ENCODE measurements at regions not wholly inside any gene's neighbourhood (a gene's known extent, or its start where the extent isn't known, plus 50 kb on each side); places are given as distances from the start of the nearest gene placed in this dataset.

DNA sequence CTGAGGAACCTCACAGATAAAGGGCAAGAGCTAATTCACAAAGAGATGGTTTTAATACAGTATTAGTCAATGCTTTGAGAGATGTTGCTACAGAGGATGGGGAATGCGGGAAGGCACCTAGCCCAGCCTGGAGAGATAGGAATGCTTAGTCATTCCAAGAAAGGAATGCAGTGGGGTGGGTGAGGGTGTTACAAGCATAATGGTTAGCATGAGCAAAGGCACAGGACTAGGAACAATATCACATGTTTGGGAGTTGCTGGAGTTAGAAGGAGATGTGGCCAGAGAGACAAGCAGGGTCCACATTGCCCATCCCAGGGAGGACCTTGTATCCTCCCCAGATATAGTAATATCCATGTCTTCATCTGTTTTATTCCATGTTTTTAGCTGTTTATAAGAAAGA is 107.0 kb upstream of the OGFRL1 start:
- WGBS, 3 donors: 35 to 69% (median 67%) methylated on average over 1 of the region's 1 CpG
- FAIRE-seq (no peak), DNase-seq (no peak)
- Histone ChIP-seq H3K9me3 (ENCODE audit: control insufficient read depth in 2 of 2, insufficient read depth in 1 of 2, low read depth in 1 of 2, low read length in 1 of 2) (no peaks in the 10 kb centered on the region), H3K4me3 (ENCODE audit: low read depth in 1 of 3, low read length in 3 of 3) (no peak overlapping the region), H3K27me3 (ENCODE audit: control insufficient read depth in 3 of 3, insufficient read depth in 3 of 3, low read length in 3 of 3) (no peaks in the 10 kb centered on the region), H3K4me1 (ENCODE audit: control insufficient read depth in 3 of 3, insufficient read depth in 2 of 3, low read depth in 1 of 3, low read length in 2 of 3) (no peaks in the 10 kb centered on the region), H3K36me3 (ENCODE audit: control insufficient read depth in 3 of 3, insufficient read depth in 2 of 3, low read depth in 1 of 3, low read length in 3 of 3) (no peaks in the 10 kb centered on the region), H3K27ac (ENCODE audit: low read depth in 1 of 3, low read length in 2 of 3) (no peak overlapping the region)

DNA sequence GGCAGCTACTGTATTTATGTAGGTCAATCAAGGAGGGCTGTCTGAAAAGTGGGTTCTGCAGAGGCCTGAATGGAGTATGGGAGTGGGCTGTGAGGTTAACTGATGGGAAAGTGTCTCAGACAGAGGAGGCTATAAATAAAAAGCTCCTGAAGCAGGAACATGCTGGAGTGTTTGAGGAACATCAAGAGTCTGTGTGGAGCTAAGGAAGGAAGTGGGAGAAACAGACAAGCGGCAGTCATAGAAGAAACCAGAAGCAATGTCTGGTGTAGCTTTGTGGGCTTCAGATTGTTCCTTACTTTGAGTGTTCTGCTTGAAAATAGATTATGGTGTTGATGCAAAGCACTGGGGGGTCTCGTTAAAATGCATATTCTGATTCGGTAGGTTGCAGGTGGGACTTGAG is 101.5 kb upstream of the OGFRL1 start:
- DNase-seq: no peak
- FAIRE-seq: no peak
- no peaks in the 10 kb centered on the region for H3K9me3 ChIP-seq (ENCODE audit: control insufficient read depth in 2 of 2, insufficient read depth in 1 of 2, low read depth in 1 of 2, low read length in 1 of 2)
- no peaks in the 10 kb centered on the region for H3K36me3 ChIP-seq (ENCODE audit: control insufficient read depth in 3 of 3, insufficient read depth in 2 of 3, low read depth in 1 of 3, low read length in 3 of 3)
- H3K27me3 ChIP-seq (ENCODE audit: control insufficient read depth in 3 of 3, insufficient read depth in 3 of 3, low read length in 3 of 3): peaks cover 0 to 2% (median 0%) of the 10 kb centered on the region in 3 donors
- 66 to 84% (median 77%) methylated on average over 3 of the region's 3 CpGs for WGBS, 3 donors
- no peaks in the 10 kb centered on the region for H3K4me1 ChIP-seq (ENCODE audit: control insufficient read depth in 3 of 3, insufficient read depth in 2 of 3, low read depth in 1 of 3, low read length in 2 of 3)
- H3K27ac ChIP-seq (ENCODE audit: low read depth in 1 of 3, low read length in 2 of 3): no peak overlapping the region
- H3K4me3 ChIP-seq (ENCODE audit: low read depth in 1 of 3, low read length in 3 of 3): no peak overlapping the region

- no peak for DNase-seq
- peaks cover 0 to 2% (median 0%) of the 10 kb centered on the region in 3 donors for H3K27me3 ChIP-seq (ENCODE audit: control insufficient read depth in 3 of 3, insufficient read depth in 3 of 3, low read length in 3 of 3)
- FAIRE-seq: no peak
- H3K4me3 ChIP-seq (ENCODE audit: low read depth in 1 of 3, low read length in 3 of 3): no peak overlapping the region
- no peaks in the 10 kb centered on the region for H3K36me3 ChIP-seq (ENCODE audit: control insufficient read depth in 3 of 3, insufficient read depth in 2 of 3, low read depth in 1 of 3, low read length in 3 of 3)
- H3K27ac ChIP-seq (ENCODE audit: low read depth in 1 of 3, low read length in 2 of 3): no peak overlapping the region
- 10 to 19% (median 12%) methylated on average over 3 of the region's 3 CpGs for WGBS, 3 donors
- H3K4me1 ChIP-seq (ENCODE audit: control insufficient read depth in 3 of 3, insufficient read depth in 2 of 3, low read depth in 1 of 3, low read length in 2 of 3): no peaks in the 10 kb centered on the region
- H3K9me3 ChIP-seq (ENCODE audit: control insufficient read depth in 2 of 2, insufficient read depth in 1 of 2, low read depth in 1 of 2, low read length in 1 of 2): no peaks in the 10 kb centered on the region
These were observed 97.8 kb upstream of the OGFRL1 start for GRCh38 chr6:71190809-71191208.

- DNase-seq (no peak), FAIRE-seq (no peak)
- Histone ChIP-seq H3K36me3 (ENCODE audit: control insufficient read depth in 3 of 3, insufficient read depth in 2 of 3, low read depth in 1 of 3, low read length in 3 of 3) (no peaks in the 10 kb centered on the region), H3K27ac (ENCODE audit: low read depth in 1 of 3, low read length in 2 of 3) (no peak overlapping the region), H3K9me3 (ENCODE audit: control insufficient read depth in 2 of 2, insufficient read depth in 1 of 2, low read depth in 1 of 2, low read length in 1 of 2) (no peaks in the 10 kb centered on the region), H3K27me3 (ENCODE audit: control insufficient read depth in 3 of 3, insufficient read depth in 3 of 3, low read length in 3 of 3) (peaks cover 0 to 5% (median 0%) of the 10 kb centered on the region in 3 donors), H3K4me1 (ENCODE audit: control insufficient read depth in 3 of 3, insufficient read depth in 2 of 3, low read depth in 1 of 3, low read length in 2 of 3) (no peaks in the 10 kb centered on the region), H3K4me3 (ENCODE audit: low read depth in 1 of 3, low read length in 3 of 3) (no peak overlapping the region)
- WGBS, 3 donors: 71 to 83% (median 74%) methylated on average over 1 of the region's 1 CpG
These were observed 93.9 kb upstream of the OGFRL1 start for GRCh38 chr6:71194724-71195123.

GRCh38 chr6:71197267-71197666 is 91.3 kb upstream of the OGFRL1 start:
- DNase-seq (no peak), FAIRE-seq (no peak)
- H3K9me3 ChIP-seq (ENCODE audit: control insufficient read depth in 2 of 2, insufficient read depth in 1 of 2, low read depth in 1 of 2, low read length in 1 of 2): no peaks in the 10 kb centered on the region
- H3K4me1 ChIP-seq (ENCODE audit: control insufficient read depth in 3 of 3, insufficient read depth in 2 of 3, low read depth in 1 of 3, low read length in 2 of 3): no peaks in the 10 kb centered on the region
- WGBS, 3 donors: 75 to 85% (median 79%) methylated on average over 7 of the region's 7 CpGs
- H3K27me3 ChIP-seq (ENCODE audit: control insufficient read depth in 3 of 3, insufficient read depth in 3 of 3, low read length in 3 of 3): peaks cover 0 to 3% (median 0%) of the 10 kb centered on the region in 3 donors
- H3K4me3 ChIP-seq (ENCODE audit: low read depth in 1 of 3, low read length in 3 of 3): no peak overlapping the region
- no peak overlapping the region for H3K27ac ChIP-seq (ENCODE audit: low read depth in 1 of 3, low read length in 2 of 3)
- H3K36me3 ChIP-seq (ENCODE audit: control insufficient read depth in 3 of 3, insufficient read depth in 2 of 3, low read depth in 1 of 3, low read length in 3 of 3): no peaks in the 10 kb centered on the region

DNA sequence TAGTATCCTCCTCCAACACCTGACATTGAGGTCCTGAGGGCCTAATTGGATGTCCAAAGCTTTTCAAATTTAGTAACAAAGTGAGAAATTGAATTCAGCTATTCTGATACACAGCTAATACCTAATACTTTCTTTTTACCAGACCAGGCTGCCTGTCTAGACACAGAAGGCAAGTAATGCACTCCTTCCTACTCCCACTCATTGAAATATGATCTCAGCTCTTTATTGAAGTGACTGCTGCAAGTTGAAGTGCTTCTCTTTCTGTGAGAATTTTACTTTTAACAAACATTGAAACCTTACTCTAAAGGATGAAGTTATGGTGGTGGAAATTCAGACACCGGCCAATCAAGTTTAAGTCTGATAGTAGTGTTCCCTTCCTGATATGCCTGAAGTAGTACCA is 90.8 kb upstream of the OGFRL1 start:
- DNase-seq (no peak), FAIRE-seq (no peak)
- Histone ChIP-seq H3K4me3 (ENCODE audit: low read depth in 1 of 3, low read length in 3 of 3) (no peak overlapping the region), H3K4me1 (ENCODE audit: control insufficient read depth in 3 of 3, insufficient read depth in 2 of 3, low read depth in 1 of 3, low read length in 2 of 3) (no peaks in the 10 kb centered on the region), H3K27me3 (ENCODE audit: control insufficient read depth in 3 of 3, insufficient read depth in 3 of 3, low read length in 3 of 3) (peaks cover 0 to 3% (median 0%) of the 10 kb centered on the region in 3 donors), H3K27ac (ENCODE audit: low read depth in 1 of 3, low read length in 2 of 3) (no peak overlapping the region), H3K36me3 (ENCODE audit: control insufficient read depth in 3 of 3, insufficient read depth in 2 of 3, low read depth in 1 of 3, low read length in 3 of 3) (no peaks in the 10 kb centered on the region), H3K9me3 (ENCODE audit: control insufficient read depth in 2 of 2, insufficient read depth in 1 of 2, low read depth in 1 of 2, low read length in 1 of 2) (no peaks in the 10 kb centered on the region)
- WGBS, 3 donors: 90 to 94% (median 94%) methylated on average over 1 of the region's 1 CpG

GRCh38 chr6:71198908-71199307 is 89.7 kb upstream of the OGFRL1 start:
- DNase-seq (no peak), FAIRE-seq (no peak)
- no peaks in the 10 kb centered on the region for H3K9me3 ChIP-seq (ENCODE audit: control insufficient read depth in 2 of 2, insufficient read depth in 1 of 2, low read depth in 1 of 2, low read length in 1 of 2)
- no peaks in the 10 kb centered on the region for H3K4me1 ChIP-seq (ENCODE audit: control insufficient read depth in 3 of 3, insufficient read depth in 2 of 3, low read depth in 1 of 3, low read length in 2 of 3)
- WGBS, 3 donors: 87 to 93% (median 88%) methylated on average over 2 of the region's 2 CpGs
- H3K36me3 ChIP-seq (ENCODE audit: control insufficient read depth in 3 of 3, insufficient read depth in 2 of 3, low read depth in 1 of 3, low read length in 3 of 3): no peaks in the 10 kb centered on the region
- no peak overlapping the region for H3K27ac ChIP-seq (ENCODE audit: low read depth in 1 of 3, low read length in 2 of 3)
- H3K27me3 ChIP-seq (ENCODE audit: control insufficient read depth in 3 of 3, insufficient read depth in 3 of 3, low read length in 3 of 3): peaks cover 0 to 3% (median 0%) of the 10 kb centered on the region in 3 donors
- no peak overlapping the region for H3K4me3 ChIP-seq (ENCODE audit: low read depth in 1 of 3, low read length in 3 of 3)

DNA sequence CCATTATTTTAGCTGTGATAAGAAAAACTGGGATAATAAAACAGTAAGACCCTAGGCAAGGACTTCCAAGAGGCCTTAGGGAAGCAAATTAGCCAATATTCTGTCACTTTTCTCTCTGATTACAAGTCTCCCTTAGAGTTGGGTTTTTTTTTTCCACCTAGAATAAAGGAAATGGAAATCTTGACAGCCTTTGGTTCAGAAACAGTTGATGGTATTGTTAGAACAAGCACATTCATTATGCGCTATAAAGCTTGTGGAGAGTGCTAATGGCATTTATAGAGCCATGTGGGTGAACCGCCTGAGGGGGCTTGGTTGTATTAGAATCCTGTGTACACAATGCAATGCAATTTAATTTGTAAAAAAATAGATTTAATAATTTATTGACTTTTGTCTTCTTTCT is 88.9 kb upstream of the OGFRL1 start:
- Histone ChIP-seq H3K36me3 (ENCODE audit: control insufficient read depth in 3 of 3, insufficient read depth in 2 of 3, low read depth in 1 of 3, low read length in 3 of 3) (no peaks in the 10 kb centered on the region), H3K27ac (ENCODE audit: low read depth in 1 of 3, low read length in 2 of 3) (no peak overlapping the region), H3K4me1 (ENCODE audit: control insufficient read depth in 3 of 3, insufficient read depth in 2 of 3, low read depth in 1 of 3, low read length in 2 of 3) (no peaks in the 10 kb centered on the region), H3K4me3 (ENCODE audit: low read depth in 1 of 3, low read length in 3 of 3) (no peak overlapping the region), H3K27me3 (ENCODE audit: control insufficient read depth in 3 of 3, insufficient read depth in 3 of 3, low read length in 3 of 3) (peaks cover 0 to 3% (median 0%) of the 10 kb centered on the region in 3 donors), H3K9me3 (ENCODE audit: control insufficient read depth in 2 of 2, insufficient read depth in 1 of 2, low read depth in 1 of 2, low read length in 1 of 2) (no peaks in the 10 kb centered on the region)
- FAIRE-seq (no peak), DNase-seq (no peak)
- 91 to 97% (median 92%) methylated on average over 2 of the region's 2 CpGs for WGBS, 3 donors

DNA sequence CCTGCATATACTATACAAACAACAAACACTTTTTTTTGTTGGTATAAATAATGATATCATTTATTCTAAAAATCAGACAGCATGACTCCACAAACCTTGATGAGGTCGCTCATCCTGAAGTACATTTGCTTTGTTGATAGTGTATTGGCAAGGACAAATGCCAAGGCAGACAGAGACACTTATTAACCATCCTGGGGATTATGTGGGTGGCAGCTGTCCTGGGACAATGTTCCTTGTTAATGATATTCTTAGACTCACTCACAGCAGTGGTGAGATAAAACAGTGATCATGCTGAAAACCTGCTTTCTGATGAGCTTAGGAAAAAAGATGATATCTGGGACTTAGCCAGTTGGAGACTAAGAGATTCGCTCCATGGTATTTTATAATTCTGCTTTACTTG is 85.4 kb upstream of the OGFRL1 start:
- H3K9me3 ChIP-seq (ENCODE audit: control insufficient read depth in 2 of 2, insufficient read depth in 1 of 2, low read depth in 1 of 2, low read length in 1 of 2): no peaks in the 10 kb centered on the region
- no peaks in the 10 kb centered on the region for H3K36me3 ChIP-seq (ENCODE audit: control insufficient read depth in 3 of 3, insufficient read depth in 2 of 3, low read depth in 1 of 3, low read length in 3 of 3)
- H3K4me3 ChIP-seq (ENCODE audit: low read depth in 1 of 3, low read length in 3 of 3): no peak overlapping the region
- H3K27me3 ChIP-seq (ENCODE audit: control insufficient read depth in 3 of 3, insufficient read depth in 3 of 3, low read length in 3 of 3): peaks cover 0 to 3% (median 0%) of the 10 kb centered on the region in 3 donors
- WGBS, 3 donors: 65 to 80% (median 69%) methylated on average over 2 of the region's 2 CpGs
- H3K27ac ChIP-seq (ENCODE audit: low read depth in 1 of 3, low read length in 2 of 3): no peak overlapping the region
- no peaks in the 10 kb centered on the region for H3K4me1 ChIP-seq (ENCODE audit: control insufficient read depth in 3 of 3, insufficient read depth in 2 of 3, low read depth in 1 of 3, low read length in 2 of 3)
- no peak for FAIRE-seq
- no peak for DNase-seq
